HG02970 (cell line): ENCODE measurements at regions not wholly inside any gene's neighbourhood (a gene's known extent, or its start where the extent isn't known, plus 50 kb on each side); places are given as distances from the start of the nearest gene placed in this dataset.

Source experiments
- ATAC-seq: cut with Tn5 transposase; IDR thresholded peaks from one replicate; pipeline ENCODE4 v1.9.1; 2021; ENCODE audit warnings: mild to moderate bottlenecking, moderate library complexity, moderate number of reproducible peaks; ENCODE audit not compliant: unreplicated experiment, low FRiP score

DNA sequence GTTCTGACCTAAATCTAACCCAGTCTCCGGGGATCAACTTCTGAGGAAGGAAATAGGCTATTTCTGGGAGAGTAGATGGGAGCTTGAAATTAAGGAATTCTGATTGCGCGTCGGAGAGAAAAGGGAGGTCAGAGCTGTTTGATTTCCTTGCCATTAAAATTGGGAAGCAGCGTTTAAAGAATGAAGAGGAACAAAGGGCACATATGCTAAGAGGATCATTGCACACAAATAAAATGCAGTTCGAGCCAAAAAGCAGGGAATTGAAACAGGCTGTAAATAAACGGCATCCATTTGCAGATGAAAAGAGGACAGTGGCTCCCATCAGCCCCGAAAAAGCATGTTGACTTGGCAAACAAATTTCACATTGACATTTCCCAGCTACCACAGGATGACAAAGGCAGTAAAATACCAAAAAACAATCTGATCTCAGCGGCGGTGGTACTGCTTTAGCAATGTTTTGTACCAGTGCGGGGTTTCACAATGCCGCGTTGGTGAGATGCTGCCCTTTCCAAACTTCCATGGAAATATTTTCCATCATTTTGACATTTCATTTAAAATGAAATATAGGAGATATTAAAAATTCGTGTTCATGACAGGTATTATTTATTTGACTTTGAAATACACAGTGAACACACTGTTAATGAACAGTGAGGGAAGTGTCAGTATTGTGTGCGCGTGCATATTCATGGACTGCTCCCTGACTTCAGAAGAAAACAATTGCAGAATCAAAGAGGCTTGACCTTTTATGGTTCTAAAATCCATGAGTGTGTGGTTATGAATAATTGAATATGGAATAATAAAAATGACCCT, 108.8 kb downstream of the SQOR start:
- ATAC-seq: no peak

DNA sequence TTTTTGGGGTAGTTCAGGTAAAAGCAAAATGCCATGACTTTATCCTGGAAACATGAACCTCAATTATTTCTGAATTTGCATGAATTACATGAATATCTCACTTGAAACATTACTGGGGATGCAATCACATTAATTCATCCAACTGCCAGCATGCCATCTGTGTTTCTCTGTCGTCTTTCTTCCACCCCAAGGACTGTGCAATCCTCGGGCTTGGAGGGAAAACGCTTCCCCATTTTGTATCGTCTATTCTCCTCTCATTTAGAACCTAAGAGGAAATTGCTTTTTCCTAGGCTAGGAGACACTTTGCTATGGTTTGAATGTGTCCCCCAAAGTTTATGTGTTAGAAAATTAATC, 109.4 kb downstream of the SQOR start:
- no peak for ATAC-seq

DNA sequence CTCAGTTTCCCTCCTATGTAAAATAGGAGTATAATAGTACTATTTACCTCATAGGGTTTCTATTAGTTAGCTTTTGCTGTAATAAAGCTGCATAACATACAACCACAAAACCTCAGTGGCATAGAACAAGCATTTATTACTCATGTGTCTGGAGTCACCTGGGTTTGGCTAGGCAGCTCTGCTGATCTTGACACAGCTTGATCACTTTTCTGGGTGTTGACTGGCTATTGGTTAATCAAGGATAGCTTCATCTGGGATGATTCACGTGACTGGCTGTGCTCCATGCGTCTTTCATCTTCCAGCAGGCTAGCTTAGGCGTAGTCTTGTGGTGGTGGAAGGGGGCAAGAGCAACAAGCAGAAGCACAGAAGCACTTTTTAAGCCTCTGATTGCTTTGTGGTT, 112.6 kb downstream of the SQOR start:
- ATAC-seq: no peak

DNA sequence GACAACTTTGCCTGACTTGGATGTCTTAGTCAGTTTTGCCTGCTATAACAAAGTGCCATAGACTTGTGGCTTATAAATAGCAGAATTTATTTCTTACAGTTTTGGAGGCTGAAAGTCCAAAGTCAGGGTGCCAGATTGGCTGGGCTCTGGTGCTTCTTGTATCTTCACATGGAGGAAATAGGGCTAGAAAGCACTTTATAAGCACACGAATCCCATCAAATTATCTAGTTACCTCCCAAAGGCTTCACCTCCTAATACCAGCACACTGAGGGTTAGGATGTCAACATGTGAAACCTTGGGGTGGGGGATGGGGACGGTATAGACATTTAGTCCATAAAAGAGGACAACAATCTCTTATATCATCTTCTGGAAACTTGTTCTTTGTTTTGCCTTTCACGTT, 116.8 kb downstream of the SQOR start:
- ATAC-seq: no peak

DNA sequence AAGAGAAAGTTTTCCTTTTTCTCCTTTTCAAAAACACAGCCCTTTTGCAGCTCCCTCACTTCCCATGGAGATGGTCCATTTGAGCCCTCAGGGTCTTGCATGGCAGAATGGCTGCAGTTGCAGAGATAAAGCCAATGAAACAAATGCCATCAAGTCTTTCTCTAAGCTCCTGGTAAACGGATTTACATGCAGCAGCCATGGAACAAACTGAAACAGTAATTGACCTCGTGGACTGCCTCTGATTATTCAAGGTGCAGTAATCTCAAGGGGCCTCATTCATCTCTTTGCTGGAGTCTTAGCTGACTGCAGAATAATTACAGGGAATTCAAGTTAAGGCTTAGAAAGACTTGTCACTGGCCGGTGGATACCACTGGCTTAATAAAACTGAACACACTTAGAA, 125.1 kb downstream of the SQOR start:
- no peak for ATAC-seq

DNA sequence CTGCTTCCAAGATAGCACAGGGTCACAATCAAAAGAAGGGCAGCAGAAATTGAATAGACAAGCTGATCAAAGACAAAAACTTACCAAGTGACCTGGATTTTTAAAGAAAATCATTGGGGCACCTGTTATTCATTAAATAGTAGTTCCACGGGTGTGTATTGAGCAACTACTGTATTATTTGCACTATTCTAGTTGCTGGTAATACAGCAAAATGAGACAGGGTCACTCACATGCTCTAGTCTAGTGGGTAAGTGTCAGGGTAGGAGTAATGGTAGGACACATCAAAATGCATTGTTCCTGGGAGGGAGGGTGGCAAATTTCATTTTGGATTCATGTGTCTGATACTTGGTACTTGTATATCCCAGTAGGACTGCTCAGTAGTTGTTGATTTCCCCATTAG, 127.9 kb downstream of the SQOR start:
- ATAC-seq: no peak

DNA sequence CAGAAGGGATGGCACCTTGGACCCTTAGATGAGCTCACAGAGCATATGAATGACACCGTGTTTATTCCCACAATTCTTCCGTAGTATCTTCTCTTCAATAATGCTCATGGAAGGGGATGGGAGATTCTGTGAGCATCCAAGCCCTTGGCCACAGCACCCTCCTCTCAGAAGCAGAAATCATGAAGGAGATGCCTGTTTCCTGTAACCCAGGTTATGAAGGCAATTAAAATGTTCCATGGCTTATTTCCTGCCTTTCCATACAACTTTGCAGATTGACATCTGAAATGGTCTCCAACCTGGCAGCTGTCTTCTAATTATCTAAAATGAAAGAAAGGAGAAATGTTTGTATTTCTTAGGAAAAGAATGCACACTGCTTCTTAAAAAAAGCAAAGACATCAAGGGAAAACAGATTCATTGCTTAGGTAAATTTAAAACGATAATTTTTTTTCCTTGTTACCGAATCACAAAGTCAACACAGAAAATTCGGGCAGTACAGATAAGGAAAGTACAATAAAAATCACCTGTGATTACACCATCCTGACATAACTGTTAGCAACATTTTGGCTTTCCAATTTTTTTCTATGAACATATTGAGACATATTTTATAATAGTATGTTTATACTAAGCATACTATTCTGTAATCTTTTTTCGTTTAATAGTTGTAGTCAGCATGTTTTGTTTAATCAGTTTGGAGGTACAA, 128.5 kb downstream of the SQOR start:
- no peak for ATAC-seq

DNA sequence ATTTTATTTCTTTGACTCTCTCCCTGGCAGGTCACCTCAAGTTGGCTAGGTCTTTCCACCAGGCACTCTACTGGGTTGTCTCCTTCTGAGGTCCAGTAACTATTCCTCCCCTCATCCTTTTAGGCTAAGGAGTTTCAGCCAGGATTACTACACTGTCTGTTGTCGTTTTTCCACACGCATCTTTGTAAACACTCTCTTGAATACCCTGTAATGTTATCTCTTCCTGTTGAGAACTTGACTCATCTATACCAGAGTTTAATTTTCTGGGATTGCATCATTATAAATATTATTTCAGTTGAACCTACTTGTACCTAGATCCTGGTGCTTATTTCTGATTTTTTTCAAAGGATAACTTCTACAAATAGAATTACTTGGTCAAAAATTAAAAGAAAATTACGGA, 138.3 kb downstream of the SQOR start:
- no peak for ATAC-seq

DNA sequence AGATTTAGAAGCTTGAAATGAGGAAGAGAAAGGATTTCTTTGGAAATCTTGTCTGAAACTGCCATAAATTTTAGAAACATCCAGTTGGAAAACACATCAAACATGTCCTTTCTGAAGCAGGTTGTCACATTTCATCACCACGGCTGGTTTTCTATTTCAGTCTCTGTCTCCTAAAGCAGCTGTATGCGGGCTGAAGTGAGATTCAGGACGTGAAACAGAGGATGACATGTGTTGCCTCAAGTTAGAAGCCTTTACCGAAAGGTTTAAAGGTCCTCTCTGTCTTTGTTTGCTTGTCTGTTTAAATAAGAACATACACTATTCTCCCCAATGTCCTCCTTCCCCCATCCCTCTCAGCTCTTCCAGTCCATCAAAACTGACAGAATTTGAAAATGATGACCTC, 141.9 kb downstream of the SQOR start:
- ATAC-seq: no peak

DNA sequence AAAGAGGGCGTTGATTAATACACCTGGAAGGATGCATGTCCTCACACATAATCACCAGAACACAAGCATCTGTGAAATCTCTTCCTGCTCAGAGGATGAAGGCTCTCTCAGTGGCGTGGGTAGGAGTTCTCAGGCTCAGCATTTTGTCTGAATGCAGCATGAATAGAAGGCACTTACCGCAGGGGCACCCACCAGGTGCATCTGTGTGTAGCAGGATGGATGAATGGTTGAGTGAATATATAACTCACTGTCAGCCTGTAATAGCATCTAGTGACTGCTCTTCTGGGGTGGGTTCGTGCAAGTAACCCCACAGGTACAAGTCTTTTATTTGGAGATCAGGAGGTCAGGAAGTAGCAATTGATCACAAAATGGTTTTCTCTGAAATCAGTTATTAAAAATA, 143.0 kb downstream of the SQOR start:
- no peak for ATAC-seq

DNA sequence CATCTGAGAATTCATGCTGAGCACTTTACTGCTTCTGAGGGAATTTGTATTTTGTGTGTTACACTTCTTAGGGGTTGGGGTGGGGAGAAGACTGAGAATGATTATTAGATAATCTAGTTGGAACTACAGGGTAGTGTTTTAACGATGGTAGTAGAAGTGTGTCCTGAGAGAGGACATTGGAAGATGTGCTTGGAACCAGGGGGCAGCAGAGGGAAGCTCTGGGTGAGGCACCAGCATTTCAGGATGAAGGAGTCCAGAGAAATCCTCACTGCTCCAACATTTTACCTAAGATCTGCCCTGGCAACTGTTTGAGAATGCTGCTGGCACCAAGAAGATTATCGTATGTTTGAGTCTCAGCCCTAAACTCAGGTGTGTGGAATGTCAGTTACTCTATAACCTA, 145.5 kb downstream of the SQOR start:
- ATAC-seq: no peak

DNA sequence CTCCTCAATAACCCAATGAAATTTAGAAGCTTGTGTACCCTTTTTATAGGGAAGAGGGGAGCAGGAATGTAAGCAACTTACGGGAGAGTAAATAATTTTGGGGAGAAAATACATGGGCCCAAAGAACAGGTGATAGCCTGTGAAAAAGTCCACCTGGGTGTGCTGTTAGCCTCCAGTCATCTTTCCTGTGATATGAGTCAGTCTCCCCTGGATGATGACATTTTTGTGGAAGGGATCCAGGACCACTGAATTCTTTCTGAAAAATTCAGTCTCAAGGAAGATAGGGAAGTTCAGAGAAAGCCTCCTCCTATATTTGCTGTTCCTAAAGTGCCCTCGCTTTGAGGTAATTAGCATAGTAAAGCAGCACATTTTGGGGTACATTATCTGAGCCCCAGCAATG, 149.8 kb downstream of the SQOR start:
- no peak for ATAC-seq

DNA sequence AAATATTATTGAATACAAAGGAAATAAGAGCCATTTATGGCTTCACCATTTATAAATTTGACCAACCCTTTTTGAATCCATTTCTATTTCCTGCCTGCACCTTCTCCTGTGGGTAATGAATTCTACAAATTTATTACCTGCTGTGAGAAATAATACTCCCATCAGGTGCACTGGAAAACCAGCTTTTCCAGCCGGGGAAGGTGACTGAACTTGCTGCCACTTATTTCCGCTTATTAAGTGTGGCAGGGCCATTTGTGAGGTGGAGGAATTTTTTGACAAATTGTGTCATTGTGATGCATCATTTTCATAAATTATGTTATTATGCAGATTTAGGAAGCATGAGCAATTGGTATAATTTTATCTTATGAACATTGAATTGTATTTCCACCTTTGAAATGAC, 151.1 kb downstream of the SQOR start:
- ATAC-seq: no peak

DNA sequence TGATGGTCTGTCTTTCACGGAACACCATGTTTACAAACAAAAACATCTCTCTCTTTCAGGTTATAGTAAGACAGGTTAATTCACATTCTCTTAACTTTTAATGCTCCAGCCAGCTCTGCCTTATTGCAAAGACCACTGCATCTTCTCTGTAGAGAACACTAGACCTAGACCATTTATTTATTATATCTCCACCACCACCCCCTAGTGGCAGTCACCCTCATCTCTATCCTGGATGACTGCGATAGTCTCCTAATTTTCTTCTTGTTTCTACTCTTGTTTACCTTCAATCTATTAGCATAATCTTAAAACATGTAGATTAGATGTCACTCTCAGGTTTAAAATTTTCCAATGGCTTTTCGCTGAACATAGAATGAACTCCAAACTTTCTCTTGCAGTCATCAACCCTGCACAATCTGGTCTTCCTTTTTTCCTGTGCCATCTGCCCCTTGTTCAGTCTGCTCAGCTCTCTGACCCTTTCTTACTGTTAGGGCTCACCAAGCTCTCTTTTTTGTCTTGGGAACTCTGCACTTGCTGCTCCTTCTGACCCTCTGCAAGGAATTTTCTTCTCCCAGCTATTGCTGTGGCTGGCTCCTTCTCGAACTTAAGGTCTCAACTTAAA, 155.6 kb downstream of the SQOR start:
- ATAC-seq: no peak

DNA sequence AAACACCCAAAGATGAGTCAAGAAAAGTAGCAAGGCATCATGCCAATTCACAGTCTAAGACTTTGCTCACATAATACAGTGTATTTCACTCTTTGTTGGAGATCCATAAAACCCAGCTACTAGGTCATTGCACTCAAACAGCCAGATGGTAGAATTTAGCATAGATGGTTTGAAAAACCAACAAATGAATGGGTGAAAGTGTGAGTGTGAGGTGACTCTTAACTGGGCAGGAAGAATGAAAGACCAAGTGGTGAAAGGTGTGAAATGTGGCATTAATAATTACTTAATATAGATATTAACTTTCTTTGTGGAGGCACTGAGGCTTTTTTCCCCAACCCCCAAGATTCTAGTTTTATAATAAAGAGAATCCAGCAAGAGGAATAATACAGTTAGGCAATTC, 159.5 kb downstream of the SQOR start:
- ATAC-seq: no peak

DNA sequence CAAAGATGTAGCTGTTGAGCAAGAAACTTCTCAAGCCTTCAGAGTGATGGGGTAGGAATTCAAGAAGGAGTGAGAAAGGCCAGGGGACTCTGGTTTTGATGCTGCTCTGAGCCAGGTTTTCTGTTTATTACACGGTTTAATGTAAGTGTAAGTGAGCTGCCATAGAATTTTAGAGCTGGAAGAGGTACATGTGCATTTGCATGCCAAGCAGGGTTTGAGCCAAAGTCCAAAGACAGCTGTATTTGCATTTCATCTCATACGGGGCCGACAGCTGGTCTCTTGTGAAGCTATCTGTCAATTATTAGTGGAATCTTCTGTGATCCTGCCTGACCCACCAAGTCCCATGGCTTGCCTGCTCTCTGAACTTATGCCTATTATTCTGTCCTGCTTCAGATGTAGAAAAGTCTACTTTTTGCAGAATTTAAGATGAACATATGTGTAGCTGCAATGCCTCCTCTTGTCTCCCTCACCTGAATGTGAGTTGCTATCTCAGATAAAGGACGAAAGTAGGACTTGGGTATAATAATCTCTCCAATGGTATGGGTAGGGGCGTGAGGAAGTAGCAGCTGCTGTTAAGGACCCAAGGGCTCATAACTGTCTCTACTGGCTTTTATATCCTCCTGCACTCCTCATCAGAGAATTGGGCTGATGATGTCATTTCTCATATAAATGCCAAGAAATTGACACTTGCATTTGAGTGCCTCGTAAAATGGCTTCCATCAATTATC, 160.0 kb downstream of the SQOR start:
- no peak for ATAC-seq

DNA sequence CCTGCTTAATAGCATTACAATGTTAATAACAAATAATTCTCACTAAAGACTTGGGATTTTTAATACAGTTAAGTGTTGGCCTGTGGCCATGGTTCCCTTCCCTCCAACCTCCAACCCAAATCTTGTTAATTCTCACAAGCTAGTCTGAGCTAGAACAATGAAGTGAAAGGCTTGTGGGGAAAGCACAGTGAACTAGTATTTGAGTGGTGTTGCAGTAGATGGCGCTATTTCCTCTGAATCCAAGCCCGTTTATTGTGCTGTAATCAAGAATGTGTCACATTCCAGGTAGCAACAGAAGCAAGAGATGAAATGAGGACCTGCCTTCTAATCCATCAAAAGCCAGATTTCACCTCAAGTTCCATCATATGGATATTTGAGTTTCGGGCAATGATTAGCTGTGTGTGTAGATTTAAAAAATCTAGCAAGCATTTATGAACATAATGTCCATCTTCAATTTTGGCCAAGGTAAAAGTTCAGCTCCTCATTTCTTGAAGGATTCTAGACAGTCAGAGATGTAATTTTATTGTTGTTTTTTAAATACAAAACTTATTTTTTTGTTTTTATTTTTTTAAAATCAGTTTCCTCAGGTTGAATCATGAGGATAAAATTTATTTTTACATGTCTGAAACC, 160.7 kb downstream of the SQOR start:
- no peak for ATAC-seq

DNA sequence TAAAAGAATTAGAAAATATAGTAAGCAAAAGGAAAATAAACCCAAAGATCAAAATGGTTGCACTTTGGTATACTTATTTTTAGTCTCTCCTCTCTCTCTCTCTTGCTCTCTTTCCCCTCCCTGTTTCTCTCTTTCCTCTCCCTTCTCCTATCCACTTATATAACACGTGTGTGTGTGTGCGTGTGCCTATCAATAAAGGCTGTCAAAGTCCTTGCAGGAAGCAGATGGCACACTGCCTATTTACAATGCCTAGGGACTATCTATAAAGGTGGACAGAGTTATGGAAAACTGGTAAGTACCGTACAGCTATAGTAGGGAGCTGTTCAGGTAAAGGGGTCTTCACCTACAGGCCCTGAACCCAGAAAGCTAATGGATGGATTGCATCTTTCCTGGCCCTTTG, 161.6 kb downstream of the SQOR start:
- no peak for ATAC-seq

DNA sequence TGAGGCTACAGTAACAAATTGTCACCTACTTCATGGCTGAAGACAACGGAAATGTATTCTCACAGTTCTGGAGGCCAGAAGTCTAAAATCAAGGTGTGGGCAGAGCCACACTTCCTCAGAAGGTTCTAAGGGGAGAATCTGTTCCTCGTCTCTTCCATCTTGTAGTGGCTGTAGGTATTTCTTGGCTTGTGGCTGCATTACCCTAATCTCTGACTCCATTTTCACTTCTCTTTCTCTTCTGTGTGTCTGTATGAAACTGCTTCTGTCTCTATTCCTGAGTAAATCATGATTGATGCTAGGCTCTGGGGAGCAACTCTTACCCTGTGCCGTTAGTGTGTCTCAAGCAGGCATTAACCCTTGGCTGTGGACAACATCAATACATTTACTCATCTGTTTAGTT, 164.7 kb downstream of the SQOR start:
- ATAC-seq: no peak

DNA sequence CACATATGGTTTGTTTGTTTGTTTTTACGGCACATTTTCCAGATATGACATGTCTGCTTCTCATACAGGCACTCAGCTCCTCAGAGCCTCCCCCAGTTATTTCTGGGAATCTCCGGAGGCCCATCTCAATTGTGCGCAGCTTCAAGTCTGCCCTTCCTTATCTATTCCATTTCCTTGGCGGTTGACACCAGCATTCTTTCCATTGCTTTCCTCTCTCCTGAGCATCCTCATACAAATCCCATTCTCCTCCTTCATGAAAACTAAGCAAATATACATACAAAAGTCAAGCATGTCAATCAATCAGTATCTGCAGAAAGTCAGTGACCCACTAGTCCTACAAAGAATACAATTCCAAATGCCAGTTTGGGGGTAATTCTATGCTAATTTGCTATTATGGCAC, 166.7 kb downstream of the SQOR start:
- ATAC-seq: no peak

DNA sequence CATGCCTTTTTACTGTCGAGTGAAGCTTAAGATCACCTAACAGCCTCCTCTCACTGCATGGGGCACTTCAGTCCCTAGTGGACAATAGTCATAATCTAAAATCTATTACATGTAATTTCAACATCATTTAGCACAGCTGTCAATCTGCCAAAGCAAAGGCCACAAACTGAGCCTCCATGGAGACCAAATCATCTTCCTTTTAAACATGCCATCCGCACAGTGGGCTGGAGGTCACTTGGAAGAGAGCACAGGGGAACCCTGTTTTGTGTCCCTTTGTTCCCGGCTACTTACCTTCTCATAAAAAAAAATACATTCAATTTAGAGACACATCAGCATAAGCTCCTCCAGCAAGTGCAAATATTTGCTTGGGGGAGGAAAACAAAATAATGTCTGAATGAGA, 167.3 kb downstream of the SQOR start:
- ATAC-seq: no peak
